Pancreas (tissue), 10 donors: ENCODE measurements at regions not wholly inside any gene's neighbourhood (a gene's known extent, or its start where the extent isn't known, plus 50 kb on each side); places are given as distances from the start of the nearest gene placed in this dataset.

Experiments used
- ATAC-seq, 4 donors: fragments of 200-7000 bp; cut with Tn5 transposase; one replicate each; pipeline versions ENCODE4 v1.8.0 to v1.9.1; 2020; ENCODE audit warnings: mild to moderate bottlenecking in 4 of 4, moderate library complexity in 4 of 4
- DNase-seq, 6 donors: peaks; one replicate each; pipeline ENCODE4 v3.0.0-alpha.2; 2020
- FAIRE-seq: peaks from 2 replicates; lab custom pipeline; 2012; peaks lifted over from hg19 to GRCh38; lab: Jason Lieb, UNC
- H3K27ac ChIP-seq, 4 donors: fragments of 200-600 bp; sonication (generic); 1 replicate in 3 of 4; 2 replicates in 1 of 4; pipeline versions ENCODE4 v1.5.0 to v1.8.0; 2020
- H3K27me3 ChIP-seq, 4 donors: fragments of 200-600 bp; one replicate each; pipeline ENCODE4 v1.8.0; 2021
- H3K36me3 ChIP-seq, 3 donors: fragments of 200-600 bp; sonication (generic) in 1 of 3; one replicate each; pipeline versions ENCODE4 v1.5.0 to v1.8.0; 2020 to 2021
- H3K4me1 ChIP-seq, 3 donors: fragments of 200-600 bp; one replicate each; pipeline ENCODE4 v1.8.0; 2021
- H3K4me3 ChIP-seq, 4 donors: fragments of 200-600 bp; sonication (generic) in 2 of 4; one replicate each; pipeline versions ENCODE4 v1.5.0 to v1.8.0; 2020 to 2021
- H3K9me3 ChIP-seq, 4 donors: fragments of 200-600 bp; one replicate each; pipeline ENCODE4 v1.8.0; 2021
- CTCF ChIP-seq, 4 donors: fragments of 200-600 bp; sonication (generic) in 3 of 4; IDR thresholded peaks; one replicate each; pipeline versions ENCODE4 v1.5.0 to v1.8.0; 2021; ENCODE audit warnings: antibody characterized with exemption in 4 of 4
- WGBS, 2 donors: extraction: QIAGEN DNeasy Blood & Tissue Kit; methylation state at CpG; one replicate each; pipeline ENCODE4 v1.1.7; 2013; 5-methylcytosine and 5-hydroxymethylcytosine counted together
- intact Hi-C, 3 donors: fragments of 100-400 bp; cut with DNase I; formaldehyde crosslinking; loops; one replicate each; pipeline versions ENCODE4 v1.11.1 to v1.14.2; 2022
- donor health status: healthy with polysubstance abuse.
- donor health status: DM: no; HTN: no; CAD: no; lungs with moderate emphysema.
- donor health status: DM: no; HTN: no; CAD: no.
- donor health status: control.
- donor health status: control.
- donor health status: Bipolar disorder and iron deficiency.
- donor health status: DM: yes; HTN: yes; CAD: no.
- donor health status: DM: no; HTN: no; CAD: no.
- donor health status: DM: no; HTN: no; CAD: no.
- donor health status: DM: yes; HTN: yes; CAD: no.

GRCh38 chr5:141786700-141787099 lies 91.5 kb downstream of the PCDH1 start:
- H3K27me3 ChIP-seq, result no peaks in the 10 kb centered on the region
- intact Hi-C loops, result no loop called here
- WGBS, 2 donors, result 88 to 93% methylated on average over 3 of the region's 3 CpGs
- no peak for TF ChIP-seq CTCF (IDR thresholded peaks at IDR 0.05)
- ATAC-seq, result no peak
- no peak overlapping the region for H3K4me3 ChIP-seq
- no peaks in the 10 kb centered on the region for H3K4me1 ChIP-seq
- DNase-seq, result no peak
- FAIRE-seq, result no peak
- no peaks in the 10 kb centered on the region for H3K36me3 ChIP-seq
- H3K27ac ChIP-seq, result no peak overlapping the region
- H3K9me3 ChIP-seq, result no peaks in the 10 kb centered on the region

- no peak for DNase-seq
- TF ChIP-seq CTCF (IDR thresholded peaks at IDR 0.05), result no peak
- WGBS, 2 donors, result 53 to 55% methylated on average over 5 of the region's 5 CpGs
- Histone ChIP-seq H3K36me3 (no peaks in the 10 kb centered on the region), H3K27ac (no peak overlapping the region), H3K27me3 (no peaks in the 10 kb centered on the region), H3K4me3 (no peak overlapping the region), H3K9me3 (no peaks in the 10 kb centered on the region), H3K4me1 (no peaks in the 10 kb centered on the region)
- peak in 1 of 4 donors; percentile 75 for ATAC-seq
- FAIRE-seq, result no peak
- intact Hi-C loops, result no loop called here
Observed at GRCh38 chr5:141785711-141786110, 92.5 kb downstream of the PCDH1 start.

GRCh38 chr5:141785135-141785534 lies 93.1 kb downstream of the PCDH1 start:
- Histone ChIP-seq H3K36me3 (no peaks in the 10 kb centered on the region), H3K4me1 (no peaks in the 10 kb centered on the region), H3K27me3 (no peaks in the 10 kb centered on the region), H3K27ac (no peak overlapping the region), H3K4me3 (no peak overlapping the region), H3K9me3 (no peaks in the 10 kb centered on the region)
- WGBS, 2 donors, result 54 to 60% methylated on average over 4 of the region's 4 CpGs
- ATAC-seq (peak in 2 of 4 donors; percentile 30 to 75), FAIRE-seq (no peak), DNase-seq (peak in 1 of 6 donors; percentile 31)
- intact Hi-C loops, result no loop called here
- no peak for TF ChIP-seq CTCF (IDR thresholded peaks at IDR 0.05)

- Histone ChIP-seq H3K27me3 (no peaks in the 10 kb centered on the region), H3K4me1 (no peaks in the 10 kb centered on the region), H3K9me3 (no peaks in the 10 kb centered on the region), H3K4me3 (no peak overlapping the region), H3K27ac (no peak overlapping the region), H3K36me3 (no peaks in the 10 kb centered on the region)
- WGBS, 2 donors, result 91% methylated on average over 5 of the region's 5 CpGs
- ATAC-seq (no peak), FAIRE-seq (no peak), DNase-seq (no peak)
- TF ChIP-seq CTCF (IDR thresholded peaks at IDR 0.05), result no peak
- intact Hi-C loops, result no loop called here
Observed at GRCh38 chr5:141784529-141784928, 93.7 kb downstream of the PCDH1 start.

- FAIRE-seq (no peak), ATAC-seq (no peak), DNase-seq (no peak)
- intact Hi-C loops, result no loop called here
- Histone ChIP-seq H3K4me1 (no peaks in the 10 kb centered on the region), H3K4me3 (no peak overlapping the region), H3K36me3 (no peaks in the 10 kb centered on the region), H3K9me3 (no peaks in the 10 kb centered on the region), H3K27ac (no peak overlapping the region), H3K27me3 (no peaks in the 10 kb centered on the region)
- 85% methylated on average over 4 of the region's 4 CpGs for WGBS, 2 donors
- no peak for TF ChIP-seq CTCF (IDR thresholded peaks at IDR 0.05)
Observed at GRCh38 chr5:141783947-141784296, 94.3 kb downstream of the PCDH1 start.
